ENCODE measurements at regions not wholly inside any gene's neighbourhood (a gene's known extent, or its start where the extent isn't known, plus 50 kb on each side); places are given as distances from the start of the nearest gene placed in this dataset.
A peak's percentile ranks its signal among the peaks of the same experiment; 100 is the strongest.

- no peak for DNase-seq (ENCODE audit: low read depth)
Observed at GRCh38 chr3:162193148-162194095, 696.8 kb downstream of the OTOL1 start.

GRCh38 chr3:162195147-162195546 is 698.5 kb downstream of the OTOL1 start:
- DNase-seq (ENCODE audit: low read depth): no peak

- DNase-seq (ENCODE audit: low read depth): no peak
Observed at GRCh38 chr3:162196964-162197363, 700.4 kb downstream of the OTOL1 start.

- no peak for DNase-seq (ENCODE audit: low read depth)
Observed at GRCh38 chr3:162200836-162201235, 704.2 kb downstream of the OTOL1 start.

GRCh38 chr3:162206648-162207047 is 710.0 kb downstream of the OTOL1 start:
- DNase-seq (ENCODE audit: low read depth): no peak

GRCh38 chr3:162211470-162211869 is 714.9 kb downstream of the OTOL1 start:
- DNase-seq (ENCODE audit: low read depth): no peak

- DNase-seq (ENCODE audit: low read depth): no peak
Observed at GRCh38 chr3:162213196-162213595, 716.6 kb downstream of the OTOL1 start.

- no peak for DNase-seq (ENCODE audit: low read depth)
Observed at GRCh38 chr3:162213956-162214355, 717.3 kb downstream of the OTOL1 start.

- DNase-seq (ENCODE audit: low read depth): no peak
Observed at GRCh38 chr3:162217647-162218046, 721.0 kb downstream of the OTOL1 start.

GRCh38 chr3:162218479-162218878 is 721.9 kb downstream of the OTOL1 start:
- DNase-seq (ENCODE audit: low read depth): no peak

GRCh38 chr3:162224746-162225145 is 728.1 kb downstream of the OTOL1 start:
- DNase-seq (ENCODE audit: low read depth): peak; percentile 3

- DNase-seq (ENCODE audit: low read depth): no peak
Observed at GRCh38 chr3:162236949-162237348, 740.3 kb downstream of the OTOL1 start.

- no peak for DNase-seq (ENCODE audit: low read depth)
Observed at GRCh38 chr3:162250782-162251181, 754.2 kb downstream of the OTOL1 start.

GRCh38 chr3:162262129-162262528 is 765.5 kb downstream of the OTOL1 start:
- DNase-seq (ENCODE audit: low read depth): no peak

GRCh38 chr3:162263596-162263995 is 767.0 kb downstream of the OTOL1 start:
- DNase-seq (ENCODE audit: low read depth): no peak

- no peak for DNase-seq (ENCODE audit: low read depth)
Observed at GRCh38 chr3:162269636-162270458, 773.2 kb downstream of the OTOL1 start.

- DNase-seq (ENCODE audit: low read depth): no peak
Observed at GRCh38 chr3:162274070-162274469, 777.5 kb downstream of the OTOL1 start.

- DNase-seq (ENCODE audit: low read depth): no peak
Observed at GRCh38 chr3:162278834-162279233, 782.2 kb downstream of the OTOL1 start.

GRCh38 chr3:162285259-162285658 is 788.7 kb downstream of the OTOL1 start:
- no peak for DNase-seq (ENCODE audit: low read depth)

- DNase-seq (ENCODE audit: low read depth): no peak
Observed at GRCh38 chr3:162287600-162287999, 791.0 kb downstream of the OTOL1 start.

- DNase-seq (ENCODE audit: low read depth): no peak
Observed at GRCh38 chr3:162292409-162292808, 795.8 kb downstream of the OTOL1 start.

- DNase-seq (ENCODE audit: low read depth): peak; percentile 62
Observed at GRCh38 chr3:162295323-162295983, 798.8 kb downstream of the OTOL1 start.

All from RPMI7951 (cell line).